ENCODE measurements at regions not wholly inside any gene's neighbourhood (a gene's known extent, or its start where the extent isn't known, plus 50 kb on each side); places are given as distances from the start of the nearest gene placed in this dataset.

GRCh38 chr1:213676736-213677135 is 311.0 kb upstream of the PROX1 start:
- no peak for TF ChIP-seq ATF1 (CRISPR knock-in tag; IDR thresholded peaks at IDR 0.05)
- TF ChIP-seq CTCF (IDR thresholded peaks at IDR 0.05) = no peak
- no peak for TF ChIP-seq SMAD3 (CRISPR knock-in tag; IDR thresholded peaks at IDR 0.05; ENCODE audit: borderline replicate concordance)
- no peak for TF ChIP-seq CREB1 (CRISPR knock-in tag; IDR thresholded peaks at IDR 0.05)
- TF ChIP-seq JUN (CRISPR knock-in tag; IDR thresholded peaks at IDR 0.05) = no peak
- no peak for TF ChIP-seq ZNF232 (CRISPR knock-in tag; IDR thresholded peaks at IDR 0.05)
- no peak for TF ChIP-seq USF2 (CRISPR knock-in tag; IDR thresholded peaks at IDR 0.05)
- no peak for TF ChIP-seq PREB (CRISPR knock-in tag; IDR thresholded peaks at IDR 0.05; ENCODE audit: borderline replicate concordance)
- no peak for TF ChIP-seq MAX (CRISPR knock-in tag; IDR thresholded peaks at IDR 0.05)
